Smooth muscle cell (in vitro differentiated cells): ENCODE measurements at regions not wholly inside any gene's neighbourhood (a gene's known extent, or its start where the extent isn't known, plus 50 kb on each side); places are given as distances from the start of the nearest gene placed in this dataset.

Experiments used
- DNase-seq: peaks from one replicate; lab custom pipeline; 2025; ENCODE audit not compliant: unreplicated experiment; lab: John Stamatoyannopoulos, UW
- H2AFZ ChIP-seq: fragments of 200-600 bp; sonication (generic); 2 replicates; pipeline ENCODE4 v1.6.0; 2016; ENCODE audit warnings: antibody characterized with exemption, low read depth, mild to moderate bottlenecking
- H3F3A ChIP-seq: fragments of 200-600 bp; sonication (generic); 2 replicates; pipeline ENCODE4 v1.6.0; 2017; ENCODE audit warnings: antibody characterized with exemption, low read depth
- H3K27ac ChIP-seq: fragments of 200-600 bp; sonication (generic); 2 replicates; pipeline ENCODE4 v1.5.1; 2016; ENCODE audit warnings: low read depth, mild to moderate bottlenecking
- H3K27me3 ChIP-seq: fragments of 200-600 bp; sonication (generic); 2 replicates; pipeline ENCODE4 v1.6.1; 2016; ENCODE audit warnings: low read depth, mild to moderate bottlenecking
- H3K36me3 ChIP-seq: fragments of 200-600 bp; sonication (generic); 2 replicates; pipeline ENCODE4 v1.5.1; 2016; ENCODE audit warnings: low read depth
- H3K4me1 ChIP-seq: fragments of 200-600 bp; sonication (generic); 2 replicates; pipeline ENCODE4 v1.5.1; 2016; ENCODE audit warnings: low read depth
- H3K4me2 ChIP-seq: fragments of 200-600 bp; sonication (generic); 2 replicates; pipeline ENCODE4 v1.6.0; 2016; ENCODE audit warnings: mild to moderate bottlenecking
- H3K4me3 ChIP-seq: fragments of 200-600 bp; sonication (generic); 2 replicates; pipeline ENCODE4 v1.5.1; 2016; ENCODE audit warnings: mild to moderate bottlenecking
- H3K79me2 ChIP-seq: fragments of 200-600 bp; sonication (generic); 2 replicates; pipeline ENCODE4 v1.6.0; 2016; ENCODE audit warnings: low read depth, mild to moderate bottlenecking
- H3K9ac ChIP-seq: fragments of 200-600 bp; sonication (generic); 2 replicates; pipeline ENCODE4 v1.6.0; 2016; ENCODE audit warnings: low read depth
- H3K9me3 ChIP-seq: fragments of 200-600 bp; sonication (generic); replicated peaks from 2 replicates; pipeline ENCODE4 v1.5.1; 2016; ENCODE audit warnings: low read depth
- H4K20me1 ChIP-seq: fragments of 200-600 bp; sonication (generic); 2 replicates; pipeline ENCODE4 v1.6.0; 2016; ENCODE audit warnings: low read depth
- CTCF ChIP-seq: fragments of 200-600 bp; sonication (generic); IDR thresholded peaks from 2 replicates; pipeline ENCODE4 v1.5.1; 2017; ENCODE audit warnings: borderline replicate concordance, mild to moderate bottlenecking, antibody characterized with exemption; ENCODE audit not compliant: insufficient read depth, poor library complexity, severe bottlenecking
- WGBS: methylation state at CpG from one replicate; pipeline ENCODE4 v1.1.7; 2016; ENCODE audit warnings: low lambda C conversion rate; 5-methylcytosine and 5-hydroxymethylcytosine counted together

GRCh38 chr5:92944903-92945604 is 636.0 kb downstream of the NR2F1-AS1 start:
- Histone ChIP-seq H3K9me3 (no peaks in the 10 kb centered on the region), H2AFZ (no peak overlapping the region), H3K4me3 (no peak overlapping the region), H4K20me1 (no peaks in the 10 kb centered on the region), H3K27me3 (no peaks in the 10 kb centered on the region), H3K4me1 (peaks cover 8% of the 10 kb centered on the region), H3K4me2 (no peak overlapping the region), H3K27ac (no peak overlapping the region), H3F3A (no peaks in the 10 kb centered on the region), H3K36me3 (no peaks in the 10 kb centered on the region), H3K79me2 (no peaks in the 10 kb centered on the region), H3K9ac (no peak overlapping the region)
- 88% methylated on average over 3 of the region's 3 CpGs for WGBS
- no peak for DNase-seq
- TF ChIP-seq CTCF = no peak

- H3K4me1 ChIP-seq = peaks cover 10% of the 10 kb centered on the region
- H3K9ac ChIP-seq = no peak overlapping the region
- no peaks in the 10 kb centered on the region for H3K79me2 ChIP-seq
- H3K4me3 ChIP-seq = no peak overlapping the region
- TF ChIP-seq CTCF = no peak
- H2AFZ ChIP-seq = no peak overlapping the region
- no peaks in the 10 kb centered on the region for H3F3A ChIP-seq
- no peaks in the 10 kb centered on the region for H4K20me1 ChIP-seq
- DNase-seq = no peak
- no peaks in the 10 kb centered on the region for H3K36me3 ChIP-seq
- H3K27ac ChIP-seq = no peak overlapping the region
- H3K4me2 ChIP-seq = no peak overlapping the region
- H3K27me3 ChIP-seq = no peaks in the 10 kb centered on the region
- 90% methylated on average over 2 of the region's 2 CpGs for WGBS
- H3K9me3 ChIP-seq = no peaks in the 10 kb centered on the region
These were observed 636.7 kb downstream of the NR2F1-AS1 start for GRCh38 chr5:92944337-92944736.

- H3K27ac ChIP-seq = no peak overlapping the region
- no peaks in the 10 kb centered on the region for H3K36me3 ChIP-seq
- H3K9ac ChIP-seq = no peak overlapping the region
- no peak overlapping the region for H3K4me2 ChIP-seq
- H3F3A ChIP-seq = no peaks in the 10 kb centered on the region
- no peak overlapping the region for H2AFZ ChIP-seq
- peaks cover 16% of the 10 kb centered on the region for H3K4me1 ChIP-seq
- no peaks in the 10 kb centered on the region for H3K27me3 ChIP-seq
- no peaks in the 10 kb centered on the region for H4K20me1 ChIP-seq
- no peak overlapping the region for H3K4me3 ChIP-seq
- no peak for TF ChIP-seq CTCF
- no peak for DNase-seq
- H3K9me3 ChIP-seq = no peaks in the 10 kb centered on the region
- no peaks in the 10 kb centered on the region for H3K79me2 ChIP-seq
These were observed 638.3 kb downstream of the NR2F1-AS1 start for GRCh38 chr5:92942762-92943161.

GRCh38 chr5:92941806-92942205 is 639.2 kb downstream of the NR2F1-AS1 start:
- no peaks in the 10 kb centered on the region for H3F3A ChIP-seq
- H3K79me2 ChIP-seq = no peaks in the 10 kb centered on the region
- no peak overlapping the region for H3K9ac ChIP-seq
- H3K27me3 ChIP-seq = no peaks in the 10 kb centered on the region
- H3K9me3 ChIP-seq = no peaks in the 10 kb centered on the region
- DNase-seq = no peak
- WGBS = 83% methylated on average over 9 of the region's 9 CpGs
- H4K20me1 ChIP-seq = no peaks in the 10 kb centered on the region
- TF ChIP-seq CTCF = no peak
- no peak overlapping the region for H3K27ac ChIP-seq
- no peak overlapping the region for H3K4me3 ChIP-seq
- no peaks in the 10 kb centered on the region for H3K36me3 ChIP-seq
- no peak overlapping the region for H3K4me2 ChIP-seq
- H2AFZ ChIP-seq = no peak overlapping the region
- peaks cover 16% of the 10 kb centered on the region for H3K4me1 ChIP-seq
